SU-DHL-6 (cell line): ENCODE measurements at regions not wholly inside any gene's neighbourhood (a gene's known extent, or its start where the extent isn't known, plus 50 kb on each side); places are given as distances from the start of the nearest gene placed in this dataset.

Source experiments
- EZH2phosphoT487 ChIP-seq: fragments of 200-600 bp; sonication (generic), shearing (Covaris generic); conservative IDR thresholded peaks from 2 replicates; pipeline ENCODE4 v1.6.1; 2018; ENCODE audit warnings: mild to moderate bottlenecking, antibody characterized with exemption, low read length, moderate library complexity, mixed read lengths
- TF ChIP-seq, protein P1 (sequence below): fragments of 200-600 bp; sonication (generic); IDR thresholded peaks from one replicate; pipeline ENCODE4 v1.5.1; 2017; ENCODE audit warnings: antibody characterized with exemption, mild to moderate bottlenecking, low read length, moderate library complexity; ENCODE audit not compliant: insufficient read depth, poor library complexity, severe bottlenecking

DNA sequence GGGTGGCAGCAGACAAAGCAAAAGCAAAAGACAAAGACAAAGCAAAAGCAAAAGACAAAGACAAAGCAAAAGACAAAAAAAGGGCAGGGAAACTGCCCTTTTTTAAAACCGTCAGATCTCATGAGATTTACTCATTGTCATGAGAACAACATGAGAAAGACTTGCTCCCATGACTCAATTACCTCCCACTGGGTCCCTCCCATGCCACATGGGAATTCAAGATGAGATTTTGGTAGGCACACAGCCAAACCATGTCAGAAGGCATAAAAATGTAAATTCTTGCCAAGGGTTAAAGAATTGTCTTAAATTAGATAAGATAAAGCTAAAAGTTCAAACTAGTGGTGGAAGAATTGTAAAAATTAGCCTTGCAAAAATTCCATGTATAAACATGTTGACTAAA is 419.7 kb downstream of the TRAM1L1 start:
- TF ChIP-seq, protein P1, sequence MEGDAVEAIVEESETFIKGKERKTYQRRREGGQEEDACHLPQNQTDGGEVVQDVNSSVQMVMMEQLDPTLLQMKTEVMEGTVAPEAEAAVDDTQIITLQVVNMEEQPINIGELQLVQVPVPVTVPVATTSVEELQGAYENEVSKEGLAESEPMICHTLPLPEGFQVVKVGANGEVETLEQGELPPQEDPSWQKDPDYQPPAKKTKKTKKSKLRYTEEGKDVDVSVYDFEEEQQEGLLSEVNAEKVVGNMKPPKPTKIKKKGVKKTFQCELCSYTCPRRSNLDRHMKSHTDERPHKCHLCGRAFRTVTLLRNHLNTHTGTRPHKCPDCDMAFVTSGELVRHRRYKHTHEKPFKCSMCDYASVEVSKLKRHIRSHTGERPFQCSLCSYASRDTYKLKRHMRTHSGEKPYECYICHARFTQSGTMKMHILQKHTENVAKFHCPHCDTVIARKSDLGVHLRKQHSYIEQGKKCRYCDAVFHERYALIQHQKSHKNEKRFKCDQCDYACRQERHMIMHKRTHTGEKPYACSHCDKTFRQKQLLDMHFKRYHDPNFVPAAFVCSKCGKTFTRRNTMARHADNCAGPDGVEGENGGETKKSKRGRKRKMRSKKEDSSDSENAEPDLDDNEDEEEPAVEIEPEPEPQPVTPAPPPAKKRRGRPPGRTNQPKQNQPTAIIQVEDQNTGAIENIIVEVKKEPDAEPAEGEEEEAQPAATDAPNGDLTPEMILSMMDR, result no peak
- TF ChIP-seq EZH2phosphoT487, result no peak
